ENCODE measurements at regions not wholly inside any gene's neighbourhood (a gene's known extent, or its start where the extent isn't known, plus 50 kb on each side); places are given as distances from the start of the nearest gene placed in this dataset.

DNA sequence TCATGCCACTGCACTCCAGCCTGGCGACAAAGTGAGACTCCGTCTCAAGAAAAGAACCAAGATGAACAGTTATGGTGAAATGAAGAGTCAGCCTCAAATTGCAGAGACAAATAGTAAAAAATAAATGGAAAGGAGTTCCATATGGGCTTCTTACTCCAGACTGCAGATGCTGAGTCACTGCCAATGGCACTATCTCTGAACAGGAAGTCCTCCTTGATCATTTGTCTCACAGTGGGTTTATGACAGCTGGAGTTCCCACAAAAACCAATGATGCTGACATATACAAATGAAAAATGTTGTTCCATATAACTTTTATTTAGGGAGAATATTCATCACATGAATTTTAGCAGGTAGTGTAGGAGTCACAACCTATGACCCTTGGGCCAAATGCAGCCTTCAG is 631.6 kb downstream of the PCDH18 start:
- intact Hi-C loops (cut with DNase I): no loop called here
- H3K27ac ChIP-seq: no peak overlapping the region
- H3K36me3 ChIP-seq: no peaks in the 10 kb centered on the region
- H3K4me3 ChIP-seq: no peak overlapping the region
- ATAC-seq (no peak), DNase-seq (no peak)
- no peaks in the 10 kb centered on the region for H3K27me3 ChIP-seq
- H3K4me1 ChIP-seq: no peaks in the 10 kb centered on the region
- H3K9me3 ChIP-seq: no peaks in the 10 kb centered on the region
- TF ChIP-seq, protein P1, sequence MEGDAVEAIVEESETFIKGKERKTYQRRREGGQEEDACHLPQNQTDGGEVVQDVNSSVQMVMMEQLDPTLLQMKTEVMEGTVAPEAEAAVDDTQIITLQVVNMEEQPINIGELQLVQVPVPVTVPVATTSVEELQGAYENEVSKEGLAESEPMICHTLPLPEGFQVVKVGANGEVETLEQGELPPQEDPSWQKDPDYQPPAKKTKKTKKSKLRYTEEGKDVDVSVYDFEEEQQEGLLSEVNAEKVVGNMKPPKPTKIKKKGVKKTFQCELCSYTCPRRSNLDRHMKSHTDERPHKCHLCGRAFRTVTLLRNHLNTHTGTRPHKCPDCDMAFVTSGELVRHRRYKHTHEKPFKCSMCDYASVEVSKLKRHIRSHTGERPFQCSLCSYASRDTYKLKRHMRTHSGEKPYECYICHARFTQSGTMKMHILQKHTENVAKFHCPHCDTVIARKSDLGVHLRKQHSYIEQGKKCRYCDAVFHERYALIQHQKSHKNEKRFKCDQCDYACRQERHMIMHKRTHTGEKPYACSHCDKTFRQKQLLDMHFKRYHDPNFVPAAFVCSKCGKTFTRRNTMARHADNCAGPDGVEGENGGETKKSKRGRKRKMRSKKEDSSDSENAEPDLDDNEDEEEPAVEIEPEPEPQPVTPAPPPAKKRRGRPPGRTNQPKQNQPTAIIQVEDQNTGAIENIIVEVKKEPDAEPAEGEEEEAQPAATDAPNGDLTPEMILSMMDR (IDR thresholded peaks at IDR 0.05): no peak

DNA sequence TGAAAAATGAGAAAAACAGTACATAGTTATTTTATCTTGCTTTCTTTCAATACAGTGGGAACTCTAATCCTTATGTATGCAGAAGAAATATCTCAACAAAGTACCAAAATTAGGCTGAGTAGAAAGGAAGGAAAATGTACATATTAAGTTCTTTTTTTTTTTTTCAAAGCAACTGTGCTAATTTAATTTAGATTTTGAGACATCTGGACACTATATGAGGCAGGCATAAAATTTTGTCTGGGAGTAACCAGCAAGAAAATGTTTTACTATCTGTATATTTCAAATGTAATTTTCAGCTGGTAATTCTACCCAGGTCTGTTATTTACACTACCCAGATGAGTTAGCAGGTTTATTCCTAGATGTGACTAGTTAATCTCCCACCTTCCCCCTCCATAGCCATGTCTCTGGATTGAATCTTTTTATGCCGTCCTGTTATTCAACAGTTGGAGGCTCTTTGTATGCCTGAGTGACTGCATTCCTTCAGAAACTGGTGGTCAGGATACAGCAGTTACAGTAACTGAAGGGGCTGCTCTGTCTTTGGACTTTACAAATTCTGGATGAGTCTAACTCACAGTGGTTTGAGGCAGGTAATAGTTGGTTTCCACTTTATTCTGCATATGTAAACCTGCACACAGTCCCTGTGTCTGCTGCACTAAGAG is 633.6 kb downstream of the PCDH18 start:
- Histone ChIP-seq H3K9me3 (no peaks in the 10 kb centered on the region), H3K36me3 (no peaks in the 10 kb centered on the region), H3K27ac (no peak overlapping the region), H3K4me3 (no peak overlapping the region), H3K4me1 (no peaks in the 10 kb centered on the region), H3K27me3 (no peaks in the 10 kb centered on the region)
- intact Hi-C loops (cut with DNase I): no loop called here
- ATAC-seq: no peak
- no peak for DNase-seq
- TF ChIP-seq, protein P1 (IDR thresholded peaks at IDR 0.05): no peak

DNA sequence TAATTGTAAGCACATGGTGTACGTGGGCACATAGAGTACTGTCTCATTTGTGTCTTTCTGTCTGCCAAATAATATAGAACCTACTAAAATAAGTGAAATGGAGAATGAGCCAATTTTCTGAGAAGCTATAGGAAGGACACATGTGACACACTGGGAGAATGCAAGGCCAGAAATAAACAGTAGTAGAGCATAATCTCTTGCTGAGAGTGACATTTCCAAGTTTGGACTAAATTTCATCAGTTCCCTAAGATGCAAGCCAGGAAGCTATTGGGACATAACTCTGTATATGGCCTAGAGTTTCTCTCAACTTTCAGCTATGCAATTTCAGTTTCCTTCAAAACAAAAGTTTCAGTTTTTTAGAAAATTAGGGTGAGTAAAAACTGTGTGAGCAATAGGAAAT is 638.7 kb downstream of the PCDH18 start:
- ATAC-seq: no peak
- intact Hi-C loops (cut with DNase I): no loop called here
- Histone ChIP-seq H3K9me3 (no peaks in the 10 kb centered on the region), H3K36me3 (no peaks in the 10 kb centered on the region), H3K4me3 (no peak overlapping the region), H3K27me3 (no peaks in the 10 kb centered on the region), H3K4me1 (no peaks in the 10 kb centered on the region), H3K27ac (no peak overlapping the region)
- DNase-seq: no peak
- TF ChIP-seq, protein P1 (IDR thresholded peaks at IDR 0.05): no peak

GRCh38 chr4:136881666-136882065 is 650.6 kb downstream of the PCDH18 start:
- Histone ChIP-seq H3K4me1 (no peaks in the 10 kb centered on the region), H3K9me3 (no peaks in the 10 kb centered on the region), H3K27ac (no peak overlapping the region), H3K27me3 (no peaks in the 10 kb centered on the region), H3K4me3 (no peak overlapping the region), H3K36me3 (no peaks in the 10 kb centered on the region)
- ATAC-seq: no peak
- no peak for DNase-seq
- intact Hi-C loops (cut with DNase I): no loop called here
- TF ChIP-seq, protein P1 (IDR thresholded peaks at IDR 0.05): no peak

- DNase-seq: no peak
- intact Hi-C loops (cut with DNase I): no loop called here
- Histone ChIP-seq H3K4me3 (no peak overlapping the region), H3K27ac (no peak overlapping the region), H3K9me3 (no peaks in the 10 kb centered on the region), H3K27me3 (no peaks in the 10 kb centered on the region), H3K36me3 (no peaks in the 10 kb centered on the region), H3K4me1 (no peaks in the 10 kb centered on the region)
- TF ChIP-seq, protein P1 (IDR thresholded peaks at IDR 0.05): no peak
- ATAC-seq: no peak
Measured at GRCh38 chr4:136873555-136873954, 658.7 kb downstream of the PCDH18 start.

DNA sequence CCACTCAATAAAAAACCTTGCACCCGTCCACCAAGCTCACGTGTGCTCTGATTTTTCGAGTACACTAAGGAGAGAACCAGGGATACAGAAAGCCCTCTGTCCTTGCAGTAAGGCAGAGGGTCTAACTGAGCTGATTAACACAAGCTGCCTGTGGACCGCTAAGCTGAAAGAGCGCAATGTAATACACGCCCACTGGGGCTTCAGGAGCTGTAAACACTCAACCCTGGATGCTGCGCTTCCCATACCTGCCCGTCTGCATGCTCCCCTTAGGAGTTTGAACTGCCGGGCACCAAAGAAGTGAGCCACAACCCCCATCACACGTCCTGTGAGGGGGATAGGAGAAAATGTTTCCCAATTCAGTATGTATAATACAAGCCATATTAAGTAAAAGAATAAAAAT is 664.8 kb downstream of the PCDH18 start:
- TF ChIP-seq, protein P1 (IDR thresholded peaks at IDR 0.05): no peak
- no peaks in the 10 kb centered on the region for H3K9me3 ChIP-seq
- intact Hi-C loops (cut with DNase I): no loop called here
- H3K27ac ChIP-seq: no peak overlapping the region
- H3K4me1 ChIP-seq: no peaks in the 10 kb centered on the region
- H3K36me3 ChIP-seq: no peaks in the 10 kb centered on the region
- H3K27me3 ChIP-seq: no peaks in the 10 kb centered on the region
- ATAC-seq (no peak), DNase-seq (no peak)
- no peak overlapping the region for H3K4me3 ChIP-seq

Measured in upper lobe of right lung (tissue), 1 donor.